CD4-positive, alpha-beta T cell treated with Interleukin-10 for 1 hour (primary cell): ENCODE measurements at regions not wholly inside any gene's neighbourhood (a gene's known extent, or its start where the extent isn't known, plus 50 kb on each side); places are given as distances from the start of the nearest gene placed in this dataset.

Experiments used
- DNase-seq: peaks from one replicate; pipeline ENCODE4 v3.0.0-alpha.2; 2020

- DNase-seq: no peak
These were observed 146.7 kb upstream of the PTPN1 start for GRCh38 chr20:50363479-50363878.

- DNase-seq: no peak
These were observed 145.6 kb upstream of the PTPN1 start for GRCh38 chr20:50364542-50364941.

- peak; percentile 46 for DNase-seq
These were observed 143.7 kb upstream of the PTPN1 start for GRCh38 chr20:50366270-50367103.

- DNase-seq: no peak
These were observed 143.0 kb upstream of the PTPN1 start for GRCh38 chr20:50367104-50367674.

- DNase-seq: no peak
These were observed 142.3 kb upstream of the PTPN1 start for GRCh38 chr20:50367739-50368375.

GRCh38 chr20:50368386-50368785 is 141.8 kb upstream of the PTPN1 start:
- no peak for DNase-seq

GRCh38 chr20:50368813-50369224 is 141.4 kb upstream of the PTPN1 start:
- DNase-seq: no peak

- DNase-seq: no peak
These were observed 140.8 kb upstream of the PTPN1 start for GRCh38 chr20:50369225-50370035.

GRCh38 chr20:50370036-50370566 is 140.1 kb upstream of the PTPN1 start:
- no peak for DNase-seq

GRCh38 chr20:50371878-50372769 is 138.1 kb upstream of the PTPN1 start:
- no peak for DNase-seq

GRCh38 chr20:50372770-50373088 is 137.5 kb upstream of the PTPN1 start:
- no peak for DNase-seq

- DNase-seq: no peak
These were observed 136.4 kb upstream of the PTPN1 start for GRCh38 chr20:50373674-50374286.

GRCh38 chr20:50374541-50375078 is 135.6 kb upstream of the PTPN1 start:
- DNase-seq: no peak

GRCh38 chr20:50376179-50376887 is 133.8 kb upstream of the PTPN1 start:
- no peak for DNase-seq

GRCh38 chr20:50376888-50377459 is 133.2 kb upstream of the PTPN1 start:
- no peak for DNase-seq

- no peak for DNase-seq
These were observed 131.8 kb upstream of the PTPN1 start for GRCh38 chr20:50378170-50379000.

- DNase-seq: no peak
These were observed 130.9 kb upstream of the PTPN1 start for GRCh38 chr20:50379049-50379990.
